GM20431 (cell line): ENCODE measurements at regions not wholly inside any gene's neighbourhood (a gene's known extent, or its start where the extent isn't known, plus 50 kb on each side); places are given as distances from the start of the nearest gene placed in this dataset.
"Not testable (repeated sequence)": the region's sequence is repeated elsewhere in the genome, so short reads cannot be mapped to it uniquely, and the experiment has no call there.

Source experiments
- in situ Hi-C: fragments of 300-500 bp; cut with MseI, MboI; formaldehyde crosslinking; loops from one replicate; pipeline ENCODE4 v1.15.0; 2020; ENCODE audit warnings: low sequenced_read_pairs; ENCODE audit not compliant: unreplicated experiment

- in situ Hi-C loops: no loop called here
Measured at GRCh38 chr3:18086760-18087159, 338.4 kb downstream of the SATB1 start.

- in situ Hi-C loops: no loop called here
Measured at GRCh38 chr3:18086078-18086477, 339.1 kb downstream of the SATB1 start.

- in situ Hi-C loops: no loop called here
Measured at GRCh38 chr3:18085429-18085828, 339.7 kb downstream of the SATB1 start.

- in situ Hi-C loops: not testable (repeated sequence)
Measured at GRCh38 chr3:18083273-18083590, 340.8 kb upstream of the TBC1D5 start.

- in situ Hi-C loops: no loop called here
Measured at GRCh38 chr3:18082551-18083272, 340.3 kb upstream of the TBC1D5 start.

GRCh38 chr3:18080198-18080689 lies 337.8 kb upstream of the TBC1D5 start:
- in situ Hi-C loops: no loop called here

GRCh38 chr3:18079739-18080138 lies 337.3 kb upstream of the TBC1D5 start:
- in situ Hi-C loops: no loop called here

GRCh38 chr3:18079062-18079461 lies 336.6 kb upstream of the TBC1D5 start:
- in situ Hi-C loops: no loop called here

GRCh38 chr3:18077128-18077840 lies 334.9 kb upstream of the TBC1D5 start:
- in situ Hi-C loops: no loop called here

GRCh38 chr3:18076301-18076700 lies 333.9 kb upstream of the TBC1D5 start:
- in situ Hi-C loops: no loop called here

GRCh38 chr3:18075799-18076198 lies 333.4 kb upstream of the TBC1D5 start:
- in situ Hi-C loops: no loop called here

GRCh38 chr3:18071833-18072232 lies 329.4 kb upstream of the TBC1D5 start:
- in situ Hi-C loops: no loop called here

GRCh38 chr3:18070944-18071343 lies 328.5 kb upstream of the TBC1D5 start:
- in situ Hi-C loops: no loop called here

GRCh38 chr3:18070231-18070630 lies 327.8 kb upstream of the TBC1D5 start:
- in situ Hi-C loops: no loop called here

- in situ Hi-C loops: no loop called here
Measured at GRCh38 chr3:18069568-18069967, 327.1 kb upstream of the TBC1D5 start.

- in situ Hi-C loops: no loop called here
Measured at GRCh38 chr3:18066899-18067582, 324.6 kb upstream of the TBC1D5 start.

- in situ Hi-C loops: no loop called here
Measured at GRCh38 chr3:18064586-18064985, 322.2 kb upstream of the TBC1D5 start.

GRCh38 chr3:18062657-18063025 lies 320.2 kb upstream of the TBC1D5 start:
- in situ Hi-C loops: no loop called here

GRCh38 chr3:18061737-18062656 lies 319.6 kb upstream of the TBC1D5 start:
- in situ Hi-C loops: no loop called here

- in situ Hi-C loops: no loop called here
Measured at GRCh38 chr3:18058666-18059065, 316.2 kb upstream of the TBC1D5 start.
